ENCODE measurements at regions not wholly inside any gene's neighbourhood (a gene's known extent, or its start where the extent isn't known, plus 50 kb on each side); places are given as distances from the start of the nearest gene placed in this dataset.

- TF ChIP-seq CTCF (IDR thresholded peaks at IDR 0.05; ENCODE audit: insufficient read depth, low read length, poor library complexity, severe bottlenecking) = no peak
- TF ChIP-seq EZH2phosphoT487 (conservative IDR thresholded peaks at IDR 0.05; ENCODE audit: low read length) = no peak
Measured at GRCh38 chr3:168501570-168501969, 405.8 kb upstream of the GOLIM4 start.
